HG03457 (cell line): ENCODE measurements at regions not wholly inside any gene's neighbourhood (a gene's known extent, or its start where the extent isn't known, plus 50 kb on each side); places are given as distances from the start of the nearest gene placed in this dataset.

Experiments used
- ATAC-seq: cut with Tn5 transposase; IDR thresholded peaks from one replicate; pipeline ENCODE4 v1.9.1; 2021; ENCODE audit warnings: moderate number of reproducible peaks; ENCODE audit not compliant: unreplicated experiment

GRCh38 chr10:46227571-46227935 is 59.2 kb upstream of the ANTXRL start:
- ATAC-seq, result no peak

GRCh38 chr10:46227936-46228562 is 58.7 kb upstream of the ANTXRL start:
- ATAC-seq, result no peak

GRCh38 chr10:46228563-46229071 is 58.2 kb upstream of the ANTXRL start:
- ATAC-seq, result no peak

- no peak for ATAC-seq
Measured at GRCh38 chr10:46229144-46229563, 57.6 kb upstream of the ANTXRL start.

GRCh38 chr10:46230615-46231014 is 56.2 kb upstream of the ANTXRL start:
- no peak for ATAC-seq

GRCh38 chr10:46231087-46231486 is 55.7 kb upstream of the ANTXRL start:
- ATAC-seq, result no peak

GRCh38 chr10:46232084-46232483 is 54.7 kb upstream of the ANTXRL start:
- no peak for ATAC-seq

GRCh38 chr10:46232666-46233065 is 54.1 kb upstream of the ANTXRL start:
- ATAC-seq, result no peak

- ATAC-seq, result no peak
Measured at GRCh38 chr10:46233181-46233580, 53.6 kb upstream of the ANTXRL start.

GRCh38 chr10:46234026-46234425 is 52.8 kb upstream of the ANTXRL start:
- no peak for ATAC-seq

GRCh38 chr10:46234431-46235060 is 52.3 kb upstream of the ANTXRL start:
- no peak for ATAC-seq

- no peak for ATAC-seq
Measured at GRCh38 chr10:46235705-46236545, 50.9 kb upstream of the ANTXRL start.

GRCh38 chr10:46236546-46236887 is 50.3 kb upstream of the ANTXRL start:
- no peak for ATAC-seq

- no peak for ATAC-seq
Measured at GRCh38 chr10:46236941-46237681, 49.7 kb upstream of the ANTXRL start.
